ENCODE measurements at regions not wholly inside any gene's neighbourhood (a gene's known extent, or its start where the extent isn't known, plus 50 kb on each side); places are given as distances from the start of the nearest gene placed in this dataset.

DNA sequence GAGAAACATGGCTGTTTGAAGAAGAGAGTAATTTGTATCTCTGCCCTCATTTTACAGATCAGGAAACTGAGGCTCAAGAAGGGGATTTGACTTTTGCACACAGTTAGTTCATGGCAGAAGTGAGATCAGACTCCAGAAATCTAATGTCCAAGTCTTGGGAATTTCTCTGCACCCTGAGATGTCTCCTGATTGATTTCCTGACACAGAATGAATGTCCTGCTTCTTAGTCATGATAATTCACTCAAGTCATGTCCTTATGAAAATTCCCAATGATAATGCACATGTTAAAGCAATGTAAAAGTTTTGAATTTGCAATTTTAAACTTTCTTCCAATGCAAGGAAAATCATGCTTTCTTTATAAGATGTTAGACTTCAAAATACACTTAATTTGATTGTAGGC is 105.9 kb downstream of the ACKR3 start:
- DNase-seq (ENCODE audit: low spot score) = no peak
- Histone ChIP-seq H3K79me2 (no peaks in the 10 kb centered on the region), H3K4me1 (ENCODE audit: insufficient read depth) (peaks cover 15% of the 10 kb centered on the region), H3K9me3 (ENCODE audit: low read depth) (no peaks in the 10 kb centered on the region), H2AFZ (no peak overlapping the region), H3K4me3 (no peak overlapping the region), H3K27ac (peak overlapping the region; percentile 41), H3K4me2 (no peak overlapping the region), H3K27me3 (no peaks in the 10 kb centered on the region), H3K36me3 (replicated peaks; ENCODE audit: insufficient read depth, low read depth) (no peaks in the 10 kb centered on the region), H3K9me2 (replicated peaks; ENCODE audit: insufficient read depth) (no peaks in the 10 kb centered on the region), H4K20me1 (ENCODE audit: insufficient read depth, poor library complexity, severe bottlenecking) (no peaks in the 10 kb centered on the region)
- TF ChIP-seq CTCF (IDR thresholded peaks at IDR 0.05; ENCODE audit: poor library complexity) = no peak
- TF ChIP-seq EZH2phosphoT487 (IDR thresholded peaks at IDR 0.05; ENCODE audit: low read depth, severe bottlenecking, unreplicated experiment) = no peak
- no peak for TF ChIP-seq EZH2 (IDR thresholded peaks at IDR 0.05; ENCODE audit: borderline replicate concordance)

GRCh38 chr2:236676136-236676873 is 106.7 kb downstream of the ACKR3 start:
- peaks cover 19% of the 10 kb centered on the region for H3K4me1 ChIP-seq (ENCODE audit: insufficient read depth)
- no peak overlapping the region for H3K4me2 ChIP-seq
- no peaks in the 10 kb centered on the region for H3K36me3 ChIP-seq (replicated peaks; ENCODE audit: insufficient read depth, low read depth)
- peak overlapping the region; percentile 11 for H3K27ac ChIP-seq
- no peaks in the 10 kb centered on the region for H3K27me3 ChIP-seq
- H3K9me2 ChIP-seq (replicated peaks; ENCODE audit: insufficient read depth) = no peaks in the 10 kb centered on the region
- H4K20me1 ChIP-seq (ENCODE audit: insufficient read depth, poor library complexity, severe bottlenecking) = no peaks in the 10 kb centered on the region
- 57% methylated on average over 2 of the region's 2 CpGs for WGBS (ENCODE audit: low lambda C conversion rate, missing lambda C conversion rate)
- no peak overlapping the region for H2AFZ ChIP-seq
- TF ChIP-seq EZH2phosphoT487 (IDR thresholded peaks at IDR 0.05; ENCODE audit: low read depth, severe bottlenecking, unreplicated experiment) = no peak
- no peak for TF ChIP-seq CTCF (IDR thresholded peaks at IDR 0.05; ENCODE audit: poor library complexity)
- TF ChIP-seq EZH2 (IDR thresholded peaks at IDR 0.05; ENCODE audit: borderline replicate concordance) = no peak
- no peaks in the 10 kb centered on the region for H3K79me2 ChIP-seq
- no peaks in the 10 kb centered on the region for H3K9me3 ChIP-seq (ENCODE audit: low read depth)
- no peak for DNase-seq (ENCODE audit: low spot score)
- no peak overlapping the region for H3K4me3 ChIP-seq

GRCh38 chr2:236677368-236677767 is 107.7 kb downstream of the ACKR3 start:
- TF ChIP-seq EZH2phosphoT487 (IDR thresholded peaks at IDR 0.05; ENCODE audit: low read depth, severe bottlenecking, unreplicated experiment) (no peak), CTCF (IDR thresholded peaks at IDR 0.05; ENCODE audit: poor library complexity) (no peak), EZH2 (IDR thresholded peaks at IDR 0.05; ENCODE audit: borderline replicate concordance) (no peak)
- Histone ChIP-seq H3K27me3 (no peaks in the 10 kb centered on the region), H3K9me3 (ENCODE audit: low read depth) (no peaks in the 10 kb centered on the region), H2AFZ (no peak overlapping the region), H3K4me2 (no peak overlapping the region), H3K9me2 (replicated peaks; ENCODE audit: insufficient read depth) (no peaks in the 10 kb centered on the region), H3K4me1 (ENCODE audit: insufficient read depth) (peaks cover 19% of the 10 kb centered on the region), H4K20me1 (ENCODE audit: insufficient read depth, poor library complexity, severe bottlenecking) (no peaks in the 10 kb centered on the region), H3K4me3 (no peak overlapping the region), H3K79me2 (no peaks in the 10 kb centered on the region), H3K27ac (no peak overlapping the region), H3K36me3 (replicated peaks; ENCODE audit: insufficient read depth, low read depth) (no peaks in the 10 kb centered on the region)
- no peak for DNase-seq (ENCODE audit: low spot score)
- WGBS (ENCODE audit: low lambda C conversion rate, missing lambda C conversion rate) = 85% methylated on average over 8 of the region's 8 CpGs
